ENCODE measurements at regions not wholly inside any gene's neighbourhood (a gene's known extent, or its start where the extent isn't known, plus 50 kb on each side); places are given as distances from the start of the nearest gene placed in this dataset.

GRCh38 chr15:72940229-72940622, 112.0 kb upstream of the NEO1 start:
- Histone ChIP-seq H3K18ac (ENCODE audit: insufficient read length, low read depth, low read length) (no peak overlapping the region), H3K23ac (ENCODE audit: insufficient read length, low read depth, low read length) (no peak overlapping the region), H4K5ac (ENCODE audit: insufficient read length, low read depth, low read length) (no peak overlapping the region), H3T11ph (ENCODE audit: low read length) (no peak overlapping the region), H4K91ac (ENCODE audit: insufficient read length, low read depth, low read length) (no peak overlapping the region), H2AK5ac (ENCODE audit: insufficient read length, low read length) (no peak overlapping the region), H3K23me2 (ENCODE audit: insufficient read length, low read depth, low read length, poor library complexity, severe bottlenecking) (no peaks in the 10 kb centered on the region), H2BK120ac (ENCODE audit: low read depth, low read length, poor library complexity, severe bottlenecking) (no peak overlapping the region), H3K14ac (ENCODE audit: insufficient read depth, low read length) (no peak overlapping the region), H2BK12ac (ENCODE audit: insufficient read length, low read depth, low read length) (no peak overlapping the region), H3K27ac (ENCODE audit: insufficient read length, low read depth, low read length) (no peak overlapping the region), H3K56ac (ENCODE audit: insufficient read length, low read depth, low read length) (no peak overlapping the region), H2BK20ac (ENCODE audit: low read depth, low read length, poor library complexity, severe bottlenecking) (no peak overlapping the region), H4K20me1 (ENCODE audit: control insufficient read depth, insufficient read depth, insufficient read length) (no peaks in the 10 kb centered on the region), H3K9ac (ENCODE audit: extremely low read depth, insufficient read length, low read length) (no peak overlapping the region), H3K9me3 (ENCODE audit: control insufficient read depth, low read depth, low read length) (no peaks in the 10 kb centered on the region), H3K4me1 (ENCODE audit: insufficient read depth, low read length) (no peaks in the 10 kb centered on the region), H3K4me2 (ENCODE audit: insufficient read depth, insufficient read length, low read length) (no peak overlapping the region), H2AFZ (ENCODE audit: low read length) (no peak overlapping the region), H3K27me3 (ENCODE audit: insufficient read depth, low read length) (no peaks in the 10 kb centered on the region), H2BK15ac (ENCODE audit: low read depth, low read length) (no peak overlapping the region), H2BK5ac (ENCODE audit: insufficient read length, low read length) (no peak overlapping the region), H4K8ac (replicated peaks; ENCODE audit: insufficient read length, low read depth, low read length) (no peak overlapping the region), H3K79me1 (ENCODE audit: insufficient read depth, low read depth, low read length, poor library complexity, severe bottlenecking) (no peaks in the 10 kb centered on the region), H3K4ac (ENCODE audit: low read depth, low read length) (no peak overlapping the region), H3K79me2 (ENCODE audit: insufficient read depth, low read length) (no peaks in the 10 kb centered on the region)
- no peak for DNase-seq
- H3K9me3 Mint-ChIP-seq, result no peaks in the 10 kb centered on the region; a peak in 1 of 5 replicates
- no peak for TF ChIP-seq CTCF (conservative IDR thresholded peaks at IDR 0.05)
- no peaks in the 10 kb centered on the region for H3K36me3 Mint-ChIP-seq (ENCODE audit: insufficient read depth in 1 of 3, low read depth in 3 of 3)
- peaks cover 14 to 18% of the 10 kb centered on the region in 2 experiments for H3K4me1 Mint-ChIP-seq
- H3K4me3 Mint-ChIP-seq, result no peak overlapping the region
- H3K27me3 Mint-ChIP-seq (ENCODE audit: low read depth), result peaks cover 1% of the 10 kb centered on the region; the same call in 1 of the 2 replicates
- no CpG with 5 or more reads among the region's 2 CpGs for WGBS (ENCODE audit: extremely low coverage, insufficient read length, low lambda C conversion rate)
- no peak overlapping the region for H3K27ac Mint-ChIP-seq
